HepG2 (cell line): ENCODE measurements at regions not wholly inside any gene's neighbourhood (a gene's known extent, or its start where the extent isn't known, plus 50 kb on each side); places are given as distances from the start of the nearest gene placed in this dataset.

Experiments used
- CAMTA2 ChIP-seq: sonication (generic); formaldehyde crosslinking; IDR thresholded peaks from 2 replicates; pipeline ENCODE4 v1.4.0; 2020; ENCODE audit warnings: mild to moderate bottlenecking, missing genetic modification reagents, borderline replicate concordance
- ESRRA ChIP-seq: sonication (generic); formaldehyde crosslinking; IDR thresholded peaks from 2 replicates; pipeline ENCODE4 v1.5.1; 2020; ENCODE audit warnings: mild to moderate bottlenecking, low read depth, missing genetic modification reagents
- HIVEP1 ChIP-seq: sonication (generic); formaldehyde crosslinking; IDR thresholded peaks from 2 replicates; pipeline ENCODE4 v1.4.0; 2020; ENCODE audit warnings: mild to moderate bottlenecking, missing genetic modification reagents
- MXI1 ChIP-seq: IDR thresholded peaks from 3 replicates; pipeline ENCODE4 v1.6.1; 2012; ENCODE audit warnings: low read depth, low read length, inconsistent platforms, borderline replicate concordance
- NFE2 ChIP-seq: sonication (generic); formaldehyde crosslinking; IDR thresholded peaks from 2 replicates; pipeline ENCODE4 v1.4.0; 2020; ENCODE audit warnings: missing genetic modification reagents
- POLR2A ChIP-seq, 2 experiments: IDR thresholded peaks; 2 replicates each; pipeline ENCODE4 v1.6.1; 2011; ENCODE audit warnings: low read depth in 2 of 2, low read length in 2 of 2, mild to moderate bottlenecking in 1 of 2, moderate library complexity in 1 of 2; ENCODE audit not compliant: insufficient read depth in 1 of 2
- SMC3 ChIP-seq: IDR thresholded peaks from 2 replicates; pipeline ENCODE4 v1.6.1; 2011; ENCODE audit warnings: low read length, improper control_type of control experiment
- ZFP1 ChIP-seq: IDR thresholded peaks from 2 replicates; pipeline ENCODE4 v1.6.1; 2016
- ZNF253 ChIP-seq: sonication (generic); formaldehyde crosslinking; IDR thresholded peaks from 2 replicates; pipeline ENCODE4 v1.8.0; 2022; ENCODE audit warnings: mild to moderate bottlenecking, missing genetic modification reagents, borderline replicate concordance
- ZNF343 ChIP-seq: sonication (generic); formaldehyde crosslinking; IDR thresholded peaks from 2 replicates; pipeline ENCODE4 v1.4.0; 2020; ENCODE audit warnings: mild to moderate bottlenecking, missing genetic modification reagents
- ZNF563 ChIP-seq: sonication (generic); formaldehyde crosslinking; IDR thresholded peaks from 2 replicates; pipeline ENCODE4 v1.8.0; 2022; ENCODE audit warnings: mild to moderate bottlenecking, moderate library complexity, missing genetic modification reagents
- TF ChIP-seq, protein P1 (sequence below): IDR thresholded peaks from 2 replicates; pipeline ENCODE4 v1.6.1; 2016; ENCODE audit warnings: control low read depth
- TF ChIP-seq, protein P2 (sequence below): sonication (generic); formaldehyde crosslinking; IDR thresholded peaks from 2 replicates; pipeline ENCODE4 v1.5.0; 2020; ENCODE audit warnings: mild to moderate bottlenecking, missing genetic modification reagents, moderate library complexity

DNA sequence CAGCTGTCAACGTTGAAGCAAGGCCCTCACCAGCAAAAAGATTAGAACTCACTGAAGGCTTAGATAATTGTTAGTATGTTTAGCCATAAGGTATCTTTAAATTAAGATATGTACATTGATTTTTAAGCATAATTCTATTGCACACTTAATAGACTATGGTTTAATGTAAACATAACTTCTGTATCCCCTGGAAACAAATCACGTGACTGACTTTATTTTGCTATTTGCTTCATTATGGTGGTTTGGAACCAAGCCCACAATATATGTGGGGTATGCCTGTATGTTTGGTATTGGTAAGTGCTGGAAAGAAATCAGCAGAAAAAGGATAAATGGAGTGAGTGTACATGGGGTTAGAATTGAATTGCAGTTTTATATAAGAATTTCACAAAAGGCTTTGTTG, 111.9 kb downstream of the NMUR2 start:
- TF ChIP-seq SMC3: no peak
- TF ChIP-seq ESRRA (CRISPR knock-in tag): no peak
- TF ChIP-seq ZNF563 (CRISPR knock-in tag): no peak
- no peak for TF ChIP-seq ZFP1
- no peak for TF ChIP-seq CAMTA2
- TF ChIP-seq, protein P1, sequence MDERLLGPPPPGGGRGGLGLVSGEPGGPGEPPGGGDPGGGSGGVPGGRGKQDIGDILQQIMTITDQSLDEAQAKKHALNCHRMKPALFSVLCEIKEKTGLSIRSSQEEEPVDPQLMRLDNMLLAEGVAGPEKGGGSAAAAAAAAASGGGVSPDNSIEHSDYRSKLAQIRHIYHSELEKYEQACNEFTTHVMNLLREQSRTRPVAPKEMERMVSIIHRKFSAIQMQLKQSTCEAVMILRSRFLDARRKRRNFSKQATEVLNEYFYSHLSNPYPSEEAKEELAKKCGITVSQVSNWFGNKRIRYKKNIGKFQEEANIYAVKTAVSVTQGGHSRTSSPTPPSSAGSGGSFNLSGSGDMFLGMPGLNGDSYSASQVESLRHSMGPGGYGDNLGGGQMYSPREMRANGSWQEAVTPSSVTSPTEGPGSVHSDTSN (CRISPR knock-in tag): no peak
- TF ChIP-seq NFE2 (CRISPR knock-in tag): no peak
- TF ChIP-seq, protein P2, sequence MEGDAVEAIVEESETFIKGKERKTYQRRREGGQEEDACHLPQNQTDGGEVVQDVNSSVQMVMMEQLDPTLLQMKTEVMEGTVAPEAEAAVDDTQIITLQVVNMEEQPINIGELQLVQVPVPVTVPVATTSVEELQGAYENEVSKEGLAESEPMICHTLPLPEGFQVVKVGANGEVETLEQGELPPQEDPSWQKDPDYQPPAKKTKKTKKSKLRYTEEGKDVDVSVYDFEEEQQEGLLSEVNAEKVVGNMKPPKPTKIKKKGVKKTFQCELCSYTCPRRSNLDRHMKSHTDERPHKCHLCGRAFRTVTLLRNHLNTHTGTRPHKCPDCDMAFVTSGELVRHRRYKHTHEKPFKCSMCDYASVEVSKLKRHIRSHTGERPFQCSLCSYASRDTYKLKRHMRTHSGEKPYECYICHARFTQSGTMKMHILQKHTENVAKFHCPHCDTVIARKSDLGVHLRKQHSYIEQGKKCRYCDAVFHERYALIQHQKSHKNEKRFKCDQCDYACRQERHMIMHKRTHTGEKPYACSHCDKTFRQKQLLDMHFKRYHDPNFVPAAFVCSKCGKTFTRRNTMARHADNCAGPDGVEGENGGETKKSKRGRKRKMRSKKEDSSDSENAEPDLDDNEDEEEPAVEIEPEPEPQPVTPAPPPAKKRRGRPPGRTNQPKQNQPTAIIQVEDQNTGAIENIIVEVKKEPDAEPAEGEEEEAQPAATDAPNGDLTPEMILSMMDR (CRISPR knock-in tag): no peak
- TF ChIP-seq POLR2A (IDR thresholded peaks at IDR 0.05; ENCODE audit: insufficient read depth in 1 of 2, low read depth in 2 of 2, low read length in 2 of 2): no peak
- no peak for TF ChIP-seq ZNF253 (CRISPR knock-in tag)
- no peak for TF ChIP-seq MXI1
- TF ChIP-seq ZNF343 (CRISPR knock-in tag): no peak
- no peak for TF ChIP-seq HIVEP1 (CRISPR knock-in tag)
